DMS53 treated with DMSO at 0.1 percent for 48 hours (cell line): ENCODE measurements at regions not wholly inside any gene's neighbourhood (a gene's known extent, or its start where the extent isn't known, plus 50 kb on each side); places are given as distances from the start of the nearest gene placed in this dataset.
A peak's percentile ranks its signal among the peaks of the same experiment; 100 is the strongest.

Experiments used
- DNase-seq: peaks from one replicate; lab custom pipeline; 2025; ENCODE audit not compliant: unreplicated experiment; lab: John Stamatoyannopoulos, UW

DNA sequence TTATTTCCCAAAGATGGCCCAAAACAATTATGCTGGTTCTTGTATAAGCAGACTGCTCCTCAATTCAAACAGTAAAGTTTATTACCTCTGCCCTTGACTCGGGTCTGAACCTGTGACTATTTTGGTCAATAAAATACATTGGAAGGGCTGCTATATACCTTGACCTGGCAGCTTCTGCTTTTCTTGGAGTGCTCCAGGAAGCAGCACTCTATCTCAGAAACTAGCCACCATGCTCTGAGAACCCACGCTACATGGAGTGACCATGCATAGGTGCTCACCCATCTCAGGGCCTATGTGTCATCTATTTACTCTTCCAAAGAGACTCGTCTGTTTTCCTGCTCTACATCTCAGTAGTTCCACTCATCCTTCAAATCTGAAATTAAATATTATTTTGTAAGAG lies 299.9 kb downstream of the AHR start:
- DNase-seq = no peak

DNA sequence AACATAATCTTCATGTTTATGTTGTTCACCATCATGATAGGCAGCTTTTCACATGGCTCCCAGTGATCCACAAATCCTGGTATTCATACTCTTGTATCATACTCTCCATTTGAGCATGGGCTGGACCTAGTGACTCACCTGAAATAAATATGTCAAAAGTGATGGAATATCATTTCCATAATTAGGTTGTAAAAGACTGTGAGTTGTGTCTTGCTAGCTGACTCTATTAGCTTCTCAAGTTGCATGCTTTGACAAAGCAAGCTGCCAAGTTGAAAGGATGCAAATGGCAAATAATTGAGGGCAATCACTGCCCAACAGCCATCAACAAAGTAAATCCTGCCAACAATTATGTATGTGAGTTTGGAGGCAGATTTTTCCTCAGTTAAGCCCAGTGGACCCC lies 300.4 kb downstream of the AHR start:
- no peak for DNase-seq

DNA sequence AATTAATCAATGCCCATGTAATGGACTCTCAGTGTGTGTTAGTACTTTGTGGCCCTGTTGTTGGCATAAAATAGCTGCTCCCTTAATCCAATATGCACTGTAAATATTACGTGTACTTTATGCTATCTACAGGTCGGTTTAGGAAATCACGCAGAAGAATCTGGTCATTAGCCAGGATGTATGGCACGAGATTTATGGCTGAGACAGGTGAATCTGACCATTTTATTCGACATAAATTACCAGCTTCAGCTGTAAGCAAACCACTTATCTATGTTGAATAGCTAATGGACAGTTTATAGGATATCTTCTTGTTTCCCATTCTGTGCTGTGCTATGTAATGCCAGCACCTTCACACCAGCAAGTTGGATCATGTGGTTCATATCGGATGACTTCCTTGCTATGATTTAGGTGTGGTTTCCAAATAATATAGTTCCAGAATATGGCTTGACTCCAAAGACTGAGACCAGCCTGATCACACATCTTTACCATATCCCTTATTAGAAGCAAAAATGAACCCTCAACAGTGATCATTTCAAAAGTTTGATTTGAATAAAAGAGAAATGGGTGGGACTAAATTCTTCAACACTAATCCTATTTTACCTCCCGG lies 301.4 kb downstream of the AHR start:
- no peak for DNase-seq

DNA sequence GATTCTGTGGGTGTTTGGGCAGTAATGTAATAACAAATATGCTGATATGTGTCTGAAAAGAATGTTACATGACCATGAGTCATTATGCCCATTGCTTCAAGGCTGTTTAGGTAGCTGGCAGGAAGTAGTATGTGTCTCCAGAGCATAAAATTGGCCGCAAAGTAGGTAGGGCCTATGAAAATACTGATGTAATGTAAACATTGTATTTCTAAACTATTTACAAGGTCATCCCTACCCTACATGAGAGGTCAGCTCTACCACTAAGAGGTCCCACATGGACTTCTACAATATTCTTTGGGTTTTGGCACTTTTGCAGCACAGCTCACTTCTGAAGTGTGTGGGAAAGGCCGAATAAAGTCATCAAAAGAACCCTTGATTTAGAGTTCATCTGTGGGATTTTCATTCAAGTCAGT lies 301.9 kb downstream of the AHR start:
- DNase-seq = peak; percentile 8

DNA sequence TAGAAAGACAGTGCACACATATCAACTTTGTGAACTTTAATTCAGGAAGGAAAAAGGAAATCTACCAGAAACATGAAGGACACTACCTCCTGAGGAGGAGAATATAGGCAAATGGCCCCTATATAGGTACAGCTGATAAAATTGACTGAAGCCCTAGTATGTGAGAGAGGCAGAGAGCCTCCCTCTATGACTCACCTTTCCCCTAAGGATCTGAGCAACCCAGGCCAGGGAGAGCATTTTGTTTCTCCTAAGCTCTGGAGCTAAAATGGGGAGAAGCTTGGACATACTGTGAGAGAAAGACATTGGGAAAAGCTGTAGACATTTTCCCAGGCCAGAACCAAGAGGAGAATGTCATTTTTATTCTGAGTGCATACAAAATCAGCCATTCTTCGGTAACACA lies 303.5 kb downstream of the AHR start:
- DNase-seq = no peak

DNA sequence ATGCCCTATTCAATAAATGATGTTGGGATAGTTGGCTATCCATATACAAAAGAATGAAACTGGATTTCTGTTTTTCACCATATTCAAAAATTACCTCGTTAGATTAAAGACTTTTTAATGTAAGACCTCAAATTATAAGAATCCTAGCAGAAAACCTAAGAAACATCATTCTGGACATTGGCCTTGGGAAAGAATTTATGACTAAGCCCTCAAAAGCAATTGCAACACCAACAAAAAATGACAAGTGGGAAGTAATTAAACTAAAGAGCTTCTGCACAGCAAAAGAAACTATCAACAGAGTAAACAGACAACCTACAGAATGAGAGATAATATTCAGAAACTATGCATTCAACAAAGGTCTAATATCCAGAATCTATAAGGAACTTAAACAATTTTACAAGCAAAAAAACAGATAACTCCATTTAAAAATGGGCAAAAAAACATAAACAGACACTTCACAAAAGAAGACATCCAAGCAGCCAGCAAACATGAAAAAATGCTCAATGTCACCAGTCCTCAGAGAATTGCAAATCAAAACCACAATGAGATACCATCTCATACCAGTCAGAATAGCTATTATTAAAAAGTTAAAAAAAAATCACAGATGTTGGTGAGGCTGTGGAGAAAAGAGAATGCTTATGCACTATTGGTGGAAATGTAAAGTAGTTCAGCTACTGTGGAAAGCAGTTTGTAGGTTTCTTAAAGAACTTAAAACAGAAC lies 309.8 kb downstream of the AHR start:
- DNase-seq = no peak

DNA sequence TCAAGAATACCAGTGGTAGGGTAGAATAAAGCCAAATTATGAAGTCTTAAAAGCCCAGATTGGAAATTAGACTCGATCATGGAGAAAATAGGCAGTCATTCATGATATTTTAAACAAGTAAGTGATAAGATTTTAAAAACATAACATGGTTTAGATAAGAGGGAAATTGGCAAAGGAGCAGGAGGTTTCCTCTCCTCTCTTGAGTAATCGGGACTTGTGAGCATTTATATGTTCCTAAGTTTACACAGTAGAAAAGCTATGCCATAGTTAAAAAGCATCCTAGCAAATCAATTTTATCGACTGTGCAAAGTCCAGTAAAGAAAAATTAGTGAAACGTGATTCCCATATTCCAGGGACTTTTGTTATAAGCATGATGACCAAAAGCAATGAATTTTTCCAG lies 313.2 kb downstream of the AHR start:
- DNase-seq = no peak

DNA sequence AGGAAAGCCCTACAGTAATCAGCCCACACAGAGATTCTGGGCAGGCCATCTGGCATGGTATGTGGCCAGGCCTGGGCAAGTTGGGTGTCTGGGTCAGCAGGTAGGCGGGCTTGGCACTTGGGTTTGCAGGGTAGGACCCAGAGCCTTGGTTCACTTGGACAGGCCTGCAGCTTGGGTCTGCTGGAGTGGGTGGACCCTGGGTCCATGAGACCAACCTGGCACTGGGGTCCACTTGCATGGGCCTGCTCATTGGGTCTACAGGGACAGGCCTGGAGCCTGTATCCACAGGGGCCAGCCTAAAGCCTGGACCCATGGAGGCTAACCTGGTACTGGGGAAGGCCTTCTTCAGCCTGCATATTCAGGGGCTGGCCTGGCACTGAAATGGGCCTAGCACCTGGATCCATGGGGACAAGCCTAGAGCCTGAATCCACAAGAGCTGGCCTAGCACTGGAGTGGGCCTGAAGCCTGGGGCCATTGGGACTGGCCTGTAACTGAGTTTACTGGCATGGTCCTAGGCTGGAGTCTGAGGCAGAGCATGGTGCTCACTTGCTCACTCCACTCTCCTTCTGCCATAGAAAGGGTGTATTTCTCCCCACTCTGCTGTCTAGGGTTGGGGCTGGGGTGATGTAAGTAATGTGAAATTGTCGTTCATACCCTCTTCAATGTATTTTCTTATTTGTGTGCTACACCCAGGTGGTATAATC lies 315.0 kb downstream of the AHR start:
- no peak for DNase-seq

DNA sequence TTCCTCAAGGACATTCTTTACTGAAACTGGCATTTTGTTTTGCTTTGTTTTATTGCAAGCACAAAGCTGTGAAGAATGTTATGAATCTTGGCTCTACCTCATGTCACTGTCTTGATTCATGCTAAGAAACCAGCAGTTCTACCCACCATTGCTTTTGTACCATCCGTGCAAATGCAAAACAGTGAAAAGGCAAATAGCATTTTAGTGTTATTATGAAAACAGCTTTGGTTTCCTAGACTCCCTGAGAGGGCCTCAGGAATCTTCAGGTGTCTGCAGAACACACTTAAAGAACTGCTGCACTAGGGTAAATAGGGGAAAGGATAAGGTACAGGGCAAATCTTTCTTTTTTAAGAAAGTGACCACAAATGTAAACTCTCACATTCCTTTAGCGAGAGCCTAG lies 318.9 kb downstream of the AHR start:
- no peak for DNase-seq

DNA sequence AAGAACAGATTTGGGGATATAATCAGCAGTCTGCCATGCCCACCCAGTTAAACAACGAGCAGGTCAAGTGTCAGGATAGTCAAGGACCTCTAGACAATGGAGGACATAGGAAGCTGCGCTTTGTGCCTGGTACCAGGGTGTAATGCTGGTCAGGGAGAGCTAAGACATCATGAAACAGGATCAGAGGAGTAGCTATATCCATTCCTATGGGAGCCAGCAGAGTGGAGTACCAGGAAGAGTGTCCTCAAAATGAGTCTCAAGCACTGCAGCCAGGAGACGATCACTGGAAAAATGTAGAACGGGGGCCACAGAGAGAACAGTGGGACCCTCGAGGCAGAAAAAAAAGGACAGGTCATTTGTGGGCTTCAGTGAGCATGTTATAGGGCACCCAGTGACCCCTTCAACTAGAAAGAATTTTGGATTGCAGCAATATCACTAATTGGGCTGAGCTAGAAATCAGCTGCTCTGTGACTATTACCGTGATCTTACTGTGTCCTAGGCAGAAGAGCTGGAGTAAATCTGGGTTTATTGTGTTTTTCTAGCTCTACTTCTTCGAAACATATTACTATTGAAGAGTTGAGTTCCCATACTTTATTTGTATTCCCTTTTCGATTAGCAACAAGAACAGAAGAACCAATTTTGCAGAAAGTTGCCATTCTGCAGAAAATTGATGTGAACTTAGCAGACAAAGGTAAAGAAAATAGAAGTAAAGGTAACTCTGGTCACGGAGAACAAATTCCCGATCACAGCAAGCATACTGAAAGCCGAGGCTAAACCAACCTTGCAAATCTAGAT lies 319.6 kb downstream of the AHR start:
- no peak for DNase-seq

DNA sequence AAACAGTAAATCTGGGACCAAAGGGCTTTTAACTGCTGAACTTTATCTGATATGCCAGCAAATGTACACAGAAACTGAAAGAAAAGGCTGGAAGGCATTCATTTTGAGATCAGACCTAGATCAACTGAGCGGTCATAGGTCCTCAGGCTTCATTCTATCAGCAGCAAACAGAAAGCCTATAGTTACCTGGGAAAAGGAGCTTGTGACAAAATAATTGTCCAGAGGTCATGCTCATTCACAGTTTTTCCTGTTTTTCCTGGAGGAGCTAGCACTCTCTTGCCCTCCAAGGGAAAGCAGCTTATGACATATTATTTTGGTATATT lies 320.2 kb downstream of the AHR start:
- DNase-seq = no peak

DNA sequence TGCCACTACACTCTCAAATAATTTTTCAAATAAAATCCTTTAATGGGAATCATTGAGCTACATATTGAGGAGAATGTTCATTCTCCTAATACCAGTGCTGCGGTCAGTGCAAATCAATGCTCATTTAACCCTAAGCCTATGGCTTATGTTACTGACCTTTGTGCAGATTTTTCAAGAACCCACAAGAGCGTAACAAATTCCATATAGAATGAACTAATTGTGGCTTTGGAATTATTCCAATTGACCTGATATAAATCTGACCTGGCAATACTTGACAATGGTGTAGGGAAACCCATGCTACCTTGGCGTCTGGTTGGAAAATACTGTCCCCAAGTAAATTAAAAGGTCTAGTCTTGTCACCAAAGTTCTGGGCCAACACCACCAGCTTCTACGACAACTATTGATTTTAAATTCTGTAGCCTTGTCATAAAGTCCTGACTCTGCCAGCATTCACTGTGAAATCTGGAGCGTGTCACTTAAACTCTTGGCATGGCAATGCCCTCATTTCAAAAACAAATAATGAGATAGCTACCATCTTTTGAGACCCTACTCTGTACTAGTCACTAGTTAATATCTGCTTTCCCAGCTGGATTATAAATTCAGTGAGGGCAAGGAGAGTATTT lies 320.9 kb downstream of the AHR start:
- DNase-seq = no peak

DNA sequence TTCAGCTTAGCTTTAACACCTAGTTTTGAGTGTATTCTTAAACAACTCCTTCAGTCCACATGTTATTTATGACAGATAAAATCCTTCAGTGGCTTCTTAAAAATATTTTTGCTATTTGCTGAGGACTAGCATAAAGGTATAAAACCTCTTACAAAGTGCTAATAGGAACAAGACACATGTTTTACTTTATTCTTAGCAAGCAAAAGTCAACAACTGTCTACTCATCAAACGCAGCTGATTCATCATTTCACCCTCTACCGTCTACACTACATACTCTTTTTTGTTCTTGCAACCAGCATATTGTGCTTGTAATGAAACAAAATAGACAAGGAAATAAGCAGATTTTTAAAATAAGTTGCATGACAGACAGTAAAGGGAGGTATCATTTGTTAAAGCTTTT lies 319.7 kb downstream of the SNX13 start:
- DNase-seq = no peak

DNA sequence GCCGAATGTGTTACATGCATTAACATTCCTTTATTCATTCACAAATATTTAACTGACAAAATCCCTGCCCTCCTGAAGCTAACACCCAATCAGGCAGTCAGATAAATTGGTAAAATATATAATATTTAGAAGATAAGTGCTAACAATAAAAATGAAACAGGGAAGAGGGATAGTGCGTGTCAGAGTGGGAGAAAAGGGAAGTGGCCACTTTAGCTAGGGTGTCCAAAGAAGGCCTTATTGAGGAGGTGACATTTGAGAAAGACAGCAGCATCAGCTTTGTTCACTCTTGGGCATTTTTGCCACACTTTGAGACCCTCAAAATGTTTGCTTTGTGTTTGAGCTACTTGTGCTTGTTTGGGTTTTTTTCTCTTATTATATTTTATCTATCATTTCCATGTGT lies 317.8 kb downstream of the SNX13 start:
- no peak for DNase-seq

DNA sequence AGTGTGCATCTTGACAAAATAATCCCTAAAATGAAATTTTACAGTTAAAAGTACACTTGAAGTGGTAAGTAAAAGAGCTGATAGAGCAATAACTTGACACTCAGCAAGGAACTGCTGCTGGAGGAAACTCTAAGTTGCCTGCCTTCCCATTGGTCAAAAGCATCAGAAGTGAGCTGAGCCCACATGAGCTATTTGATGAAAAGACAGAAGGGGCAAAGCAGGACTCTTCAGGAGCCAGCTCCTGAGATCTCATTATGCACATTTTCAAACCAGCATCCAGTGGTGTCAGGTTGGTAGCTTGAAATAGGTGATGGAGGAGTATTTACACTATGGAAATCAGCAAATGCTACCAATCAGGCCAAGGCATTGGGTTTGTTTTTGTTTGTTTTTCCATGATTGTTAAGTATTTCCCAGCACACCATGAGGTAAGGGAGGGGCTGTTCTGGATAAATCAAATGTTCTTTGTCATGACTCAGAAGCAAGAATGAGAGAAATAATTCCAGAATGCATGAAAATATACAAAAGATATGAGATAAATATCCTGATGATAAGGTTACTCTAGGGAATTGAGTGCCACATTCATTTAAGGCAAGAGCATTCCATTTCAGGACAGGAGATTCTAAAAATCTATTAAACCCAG lies 316.6 kb downstream of the SNX13 start:
- DNase-seq = no peak

DNA sequence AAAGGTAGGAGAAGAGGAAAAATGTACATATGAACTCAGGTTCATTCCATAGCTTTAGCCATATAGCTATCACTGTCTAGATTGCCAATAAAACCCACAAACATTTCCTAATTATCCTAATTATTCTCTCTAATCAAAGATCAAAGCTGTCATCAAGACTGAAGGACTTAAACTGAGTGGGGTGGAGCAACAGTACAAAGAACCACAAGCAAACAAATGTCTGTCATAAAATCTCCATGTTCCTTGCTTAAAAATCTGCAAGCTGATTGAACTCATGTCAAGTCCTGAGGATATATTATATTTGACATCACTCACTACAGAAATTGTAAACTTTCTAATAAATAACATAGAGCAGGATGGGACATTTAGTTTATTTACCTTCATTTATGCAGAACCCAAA lies 315.9 kb downstream of the SNX13 start:
- DNase-seq = no peak

DNA sequence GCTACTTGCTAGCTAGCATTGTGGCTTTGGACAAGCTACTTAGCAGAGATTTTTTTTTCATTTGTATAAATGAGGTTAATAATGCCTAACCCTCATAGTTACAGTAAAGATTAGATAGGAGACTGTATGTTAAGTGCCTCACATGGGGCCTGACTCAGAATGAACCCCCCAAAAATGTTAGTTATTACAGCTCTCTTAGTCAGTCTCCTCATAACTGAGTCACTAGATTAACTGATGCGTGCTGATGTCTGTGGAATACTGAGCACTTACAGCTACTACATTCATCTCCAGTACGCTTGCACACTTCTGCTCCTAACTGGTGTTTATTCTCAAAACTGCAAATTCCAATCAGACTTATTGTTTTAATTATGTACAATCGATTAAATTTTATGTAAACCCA lies 315.3 kb downstream of the SNX13 start:
- no peak for DNase-seq

DNA sequence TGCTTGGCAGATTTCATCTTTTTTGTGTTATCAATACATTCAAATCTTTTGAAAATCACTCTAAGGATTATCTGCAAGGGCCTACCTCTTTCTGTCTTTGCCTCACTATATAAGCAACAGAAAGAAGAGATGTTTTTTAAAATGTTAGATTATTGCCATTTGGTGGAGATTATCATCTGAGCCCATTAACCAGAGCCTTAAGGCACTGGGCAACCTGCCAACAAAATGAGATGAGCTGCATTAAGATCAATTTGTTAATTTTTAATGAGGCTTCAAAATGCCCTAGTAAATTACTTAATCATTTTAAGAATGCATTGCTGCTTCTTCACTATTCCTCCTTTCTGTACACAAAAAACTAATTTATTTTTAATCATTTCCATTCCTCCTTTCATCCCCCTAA lies 314.1 kb downstream of the SNX13 start:
- no peak for DNase-seq

DNA sequence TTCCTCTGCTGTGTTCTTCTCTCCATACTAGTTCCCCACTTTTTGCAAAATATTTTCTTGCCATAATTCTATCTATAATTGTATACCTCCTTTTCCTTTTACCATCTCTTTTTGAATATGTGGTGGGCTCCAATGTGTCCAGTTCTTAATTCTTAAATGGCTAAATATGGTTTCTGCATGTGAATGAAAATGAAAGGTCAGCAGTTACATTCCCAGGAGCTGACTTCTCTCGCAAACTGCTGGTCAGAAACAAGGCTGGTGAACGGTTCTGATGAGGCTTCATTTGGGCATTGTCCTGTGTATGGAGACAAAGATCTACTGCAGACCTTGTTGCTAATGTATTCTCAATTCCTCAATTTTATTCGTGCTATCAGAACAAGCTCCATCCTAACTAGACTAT lies 309.2 kb downstream of the SNX13 start:
- DNase-seq = no peak

DNA sequence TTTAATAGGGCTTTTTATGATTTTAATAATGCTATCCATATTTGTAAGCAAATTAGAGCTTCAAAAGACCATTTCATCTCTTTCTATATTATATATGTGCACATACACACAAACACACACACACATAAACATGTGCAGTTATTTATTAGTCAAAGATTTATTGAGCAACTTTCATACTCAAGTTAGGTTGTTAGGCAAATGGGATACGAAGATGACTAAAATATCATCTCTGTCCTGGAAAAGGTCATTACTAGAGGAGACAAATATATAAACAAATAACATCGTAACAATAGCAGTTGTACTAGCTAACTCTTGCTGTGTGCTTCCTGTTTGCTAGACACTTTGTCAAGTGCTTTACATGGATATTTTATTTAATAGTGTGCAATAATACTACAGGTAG lies 307.9 kb downstream of the SNX13 start:
- DNase-seq = no peak

DNA sequence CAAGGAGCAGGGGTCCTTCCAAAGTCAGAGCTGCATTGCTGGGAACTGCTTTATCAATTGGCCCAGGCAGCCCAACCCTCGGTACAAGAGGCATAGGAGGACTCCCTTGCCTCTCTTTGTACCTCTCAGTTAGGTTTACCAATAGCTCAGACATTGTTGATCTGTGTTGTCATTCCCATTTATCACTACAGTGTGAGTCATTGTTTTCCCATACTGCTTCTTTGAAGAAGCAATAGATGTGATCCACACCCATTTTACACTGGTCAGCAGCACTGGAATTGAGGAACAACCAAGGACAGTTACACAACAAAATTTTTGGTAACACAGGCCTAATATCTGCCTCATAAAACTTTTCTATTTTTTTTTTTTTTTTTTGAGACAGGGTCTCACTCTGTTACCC lies 307.2 kb downstream of the SNX13 start:
- peak; percentile 74 for DNase-seq
